NB4 (cell line): ENCODE measurements at regions not wholly inside any gene's neighbourhood (a gene's known extent, or its start where the extent isn't known, plus 50 kb on each side); places are given as distances from the start of the nearest gene placed in this dataset.

Experiments
- CTCF ChIP-seq: IDR thresholded peaks from one replicate; pipeline ENCODE4 v1.5.1; 2012; ENCODE audit warnings: low read depth, low read length
- MAX ChIP-seq: IDR thresholded peaks from 2 replicates; pipeline ENCODE4 v1.6.1; 2011; ENCODE audit warnings: low read depth, low read length
- MYC ChIP-seq: IDR thresholded peaks from 2 replicates; pipeline ENCODE4 v1.6.1; 2011; ENCODE audit warnings: low read depth, low read length
- POLR2A ChIP-seq: IDR thresholded peaks from 2 replicates; pipeline ENCODE4 v1.6.1; 2011; ENCODE audit warnings: mild to moderate bottlenecking; ENCODE audit not compliant: insufficient read length; ENCODE audit errors: extremely low read depth

GRCh38 chr12:92615086-92615485 lies 87.7 kb upstream of the PLEKHG7 start:
- TF ChIP-seq CTCF = no peak
- TF ChIP-seq MYC = no peak
- no peak for TF ChIP-seq POLR2A
- TF ChIP-seq MAX = no peak
